LNCAP (cell line): ENCODE measurements at regions not wholly inside any gene's neighbourhood (a gene's known extent, or its start where the extent isn't known, plus 50 kb on each side); places are given as distances from the start of the nearest gene placed in this dataset.

Experiments used
- CTCF ChIP-seq: fragments of 450-650 bp; IDR thresholded peaks from 2 replicates; pipeline ENCODE4 v1.5.1; 2017; ENCODE audit warnings: mild to moderate bottlenecking

GRCh38 chr3:24780991-24781390, 286.3 kb upstream of the THRB start:
- no peak for TF ChIP-seq CTCF

- TF ChIP-seq CTCF, result no peak
Measured at GRCh38 chr3:24781454-24781853, 286.8 kb upstream of the THRB start.

GRCh38 chr3:24793896-24794295, 299.2 kb upstream of the THRB start:
- no peak for TF ChIP-seq CTCF

GRCh38 chr3:24802614-24803013, 308.0 kb upstream of the THRB start:
- TF ChIP-seq CTCF, result no peak

GRCh38 chr3:24804095-24804494, 309.4 kb upstream of the THRB start:
- TF ChIP-seq CTCF, result no peak

- no peak for TF ChIP-seq CTCF
Measured at GRCh38 chr3:24810881-24811280, 316.2 kb upstream of the THRB start.

GRCh38 chr3:24812116-24812515, 317.5 kb upstream of the THRB start:
- no peak for TF ChIP-seq CTCF

- TF ChIP-seq CTCF, result no peak
Measured at GRCh38 chr3:24818055-24818454, 323.4 kb upstream of the THRB start.
